Chondrocyte (in vitro differentiated cells): ENCODE measurements at regions not wholly inside any gene's neighbourhood (a gene's known extent, or its start where the extent isn't known, plus 50 kb on each side); places are given as distances from the start of the nearest gene placed in this dataset.
"Not testable (repeated sequence)": the region's sequence is repeated elsewhere in the genome, so short reads cannot be mapped to it uniquely, and the experiment has no call there.

Experiments
- DNase-seq: peaks from one replicate; pipeline ENCODE4 v3.0.0; 2021; ENCODE audit warnings: mixed read lengths, low spot score
- H3K27ac Mint-ChIP-seq: one replicate; pipeline ENCODE4 v1.8.0; 2021; ENCODE audit warnings: mild to moderate bottlenecking, moderate library complexity, mixed read lengths; ENCODE audit not compliant: unreplicated experiment
- H3K27me3 Mint-ChIP-seq: 2 replicates; pipeline ENCODE4 v1.8.0; 2021; ENCODE audit warnings: low read depth, mixed read lengths
- H3K36me3 Mint-ChIP-seq: 2 replicates; pipeline ENCODE4 v1.8.0; 2021; ENCODE audit warnings: low read depth, mixed read lengths
- H3K4me1 Mint-ChIP-seq: 2 replicates; pipeline ENCODE4 v1.8.0; 2021; ENCODE audit warnings: low read depth, mild to moderate bottlenecking, mixed read lengths
- H3K4me3 Mint-ChIP-seq: one replicate; pipeline ENCODE4 v1.8.0; 2021; ENCODE audit warnings: mild to moderate bottlenecking, moderate library complexity, mixed read lengths; ENCODE audit not compliant: unreplicated experiment
- H3K9me3 Mint-ChIP-seq: 2 replicates; pipeline ENCODE4 v1.8.0; 2021; ENCODE audit warnings: low read depth, mixed read lengths
- TF ChIP-seq, protein P1 (sequence below): fragments of 200-600 bp; sonication (generic); IDR thresholded peaks from 2 replicates; pipeline ENCODE4 v1.5.0; 2021; ENCODE audit warnings: antibody characterized with exemption, mild to moderate bottlenecking, moderate library complexity

DNA sequence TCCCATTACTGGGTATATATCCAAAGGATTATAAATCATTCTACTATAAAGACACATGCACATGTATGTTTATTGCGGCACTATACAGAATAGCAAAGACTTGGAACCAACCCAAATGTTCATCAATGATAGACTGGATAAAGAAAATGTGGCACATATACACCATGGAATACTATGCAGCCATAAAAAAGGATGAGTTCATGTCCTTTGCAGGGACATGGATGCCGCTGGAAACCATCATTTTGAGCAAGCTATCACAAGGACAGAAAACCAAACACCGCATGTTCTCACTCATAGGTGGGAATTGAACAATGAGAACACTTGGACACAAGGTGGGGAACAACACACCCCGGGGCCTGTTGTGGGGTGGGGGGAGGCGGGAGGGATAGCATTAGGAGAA, 57.0 kb upstream of the NEUROD1 start:
- not testable (repeated sequence) for H3K27me3 Mint-ChIP-seq, H3K36me3 Mint-ChIP-seq, H3K27ac Mint-ChIP-seq, H3K4me1 Mint-ChIP-seq, DNase-seq, H3K4me3 Mint-ChIP-seq, H3K9me3 Mint-ChIP-seq

DNA sequence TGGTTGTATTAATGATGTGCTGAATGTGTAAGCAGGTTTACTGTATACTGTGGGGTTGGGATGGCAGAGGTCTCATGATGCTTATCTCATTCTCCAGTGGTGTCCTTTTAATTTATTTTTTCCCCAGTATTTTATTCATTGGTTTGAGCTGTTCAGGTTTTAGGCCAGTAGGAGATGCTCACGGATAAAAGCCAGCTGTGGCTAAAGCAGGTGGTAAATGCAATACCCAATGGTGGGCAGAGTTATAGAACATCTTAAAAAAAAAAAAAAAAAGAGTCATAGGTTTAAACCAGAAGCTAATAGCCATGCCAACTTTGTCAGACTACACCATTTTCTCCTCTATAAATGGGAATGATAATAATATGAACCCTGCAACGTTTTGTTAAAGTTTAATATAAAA, 57.8 kb upstream of the NEUROD1 start:
- TF ChIP-seq, protein P1, sequence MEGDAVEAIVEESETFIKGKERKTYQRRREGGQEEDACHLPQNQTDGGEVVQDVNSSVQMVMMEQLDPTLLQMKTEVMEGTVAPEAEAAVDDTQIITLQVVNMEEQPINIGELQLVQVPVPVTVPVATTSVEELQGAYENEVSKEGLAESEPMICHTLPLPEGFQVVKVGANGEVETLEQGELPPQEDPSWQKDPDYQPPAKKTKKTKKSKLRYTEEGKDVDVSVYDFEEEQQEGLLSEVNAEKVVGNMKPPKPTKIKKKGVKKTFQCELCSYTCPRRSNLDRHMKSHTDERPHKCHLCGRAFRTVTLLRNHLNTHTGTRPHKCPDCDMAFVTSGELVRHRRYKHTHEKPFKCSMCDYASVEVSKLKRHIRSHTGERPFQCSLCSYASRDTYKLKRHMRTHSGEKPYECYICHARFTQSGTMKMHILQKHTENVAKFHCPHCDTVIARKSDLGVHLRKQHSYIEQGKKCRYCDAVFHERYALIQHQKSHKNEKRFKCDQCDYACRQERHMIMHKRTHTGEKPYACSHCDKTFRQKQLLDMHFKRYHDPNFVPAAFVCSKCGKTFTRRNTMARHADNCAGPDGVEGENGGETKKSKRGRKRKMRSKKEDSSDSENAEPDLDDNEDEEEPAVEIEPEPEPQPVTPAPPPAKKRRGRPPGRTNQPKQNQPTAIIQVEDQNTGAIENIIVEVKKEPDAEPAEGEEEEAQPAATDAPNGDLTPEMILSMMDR, result peak; percentile 35
- Mint-ChIP-seq H3K27me3 (no peaks in the 10 kb centered on the region), H3K4me1 (peaks cover 8% of the 10 kb centered on the region), H3K36me3 (peaks cover 5% of the 10 kb centered on the region), H3K4me3 (no peak overlapping the region), H3K9me3 (peaks cover 6% of the 10 kb centered on the region), H3K27ac (no peak overlapping the region)
- DNase-seq, result no peak

DNA sequence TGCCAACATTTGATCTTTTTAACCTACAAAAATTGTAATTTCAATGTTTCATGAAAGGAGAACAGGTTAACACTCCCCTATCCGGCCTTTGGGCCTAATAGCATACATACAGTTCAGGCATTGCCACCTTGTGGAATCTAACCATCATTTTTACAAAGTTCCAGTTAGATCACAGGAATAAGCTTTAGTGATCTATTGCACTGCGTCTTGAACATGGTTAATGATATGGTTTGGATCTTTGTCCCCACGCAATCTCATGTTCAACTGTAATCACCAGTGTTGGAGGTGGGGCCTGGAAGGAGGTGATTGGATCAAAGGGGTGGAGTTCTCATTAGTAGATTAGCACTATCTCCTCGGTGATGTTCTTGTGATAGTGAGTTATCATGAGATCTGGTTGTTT, 58.2 kb upstream of the NEUROD1 start:
- TF ChIP-seq, protein P1, result no peak
- no peak overlapping the region for H3K27ac Mint-ChIP-seq
- no peaks in the 10 kb centered on the region for H3K27me3 Mint-ChIP-seq
- H3K36me3 Mint-ChIP-seq, result peaks cover 3% of the 10 kb centered on the region
- no peak for DNase-seq
- H3K4me1 Mint-ChIP-seq, result peaks cover 12% of the 10 kb centered on the region
- peaks cover 4% of the 10 kb centered on the region for H3K9me3 Mint-ChIP-seq
- no peak overlapping the region for H3K4me3 Mint-ChIP-seq

DNA sequence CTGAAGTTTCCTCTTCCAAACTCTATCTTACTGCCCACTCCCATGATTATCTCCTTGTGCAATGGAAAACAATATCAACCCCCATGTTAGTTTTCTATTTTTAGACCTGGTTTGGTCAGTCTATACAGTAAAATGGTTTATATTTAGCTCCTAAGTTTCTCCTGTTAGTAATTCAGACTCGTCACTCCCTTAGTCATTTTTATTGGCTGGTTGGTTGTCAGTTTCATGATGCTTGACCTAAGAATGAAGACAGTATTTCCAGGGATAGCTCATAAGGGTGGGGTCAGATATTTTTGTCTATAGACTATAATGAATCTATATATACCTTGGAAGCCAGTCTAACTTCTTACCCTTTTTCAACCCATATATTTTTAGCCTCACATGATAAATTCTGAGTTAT, 61.4 kb upstream of the NEUROD1 start:
- Mint-ChIP-seq H3K4me3 (no peak overlapping the region), H3K27me3 (no peaks in the 10 kb centered on the region), H3K27ac (no peak overlapping the region), H3K36me3 (no peaks in the 10 kb centered on the region), H3K4me1 (peaks cover 17% of the 10 kb centered on the region), H3K9me3 (no peaks in the 10 kb centered on the region)
- TF ChIP-seq, protein P1, result no peak
- DNase-seq, result no peak

DNA sequence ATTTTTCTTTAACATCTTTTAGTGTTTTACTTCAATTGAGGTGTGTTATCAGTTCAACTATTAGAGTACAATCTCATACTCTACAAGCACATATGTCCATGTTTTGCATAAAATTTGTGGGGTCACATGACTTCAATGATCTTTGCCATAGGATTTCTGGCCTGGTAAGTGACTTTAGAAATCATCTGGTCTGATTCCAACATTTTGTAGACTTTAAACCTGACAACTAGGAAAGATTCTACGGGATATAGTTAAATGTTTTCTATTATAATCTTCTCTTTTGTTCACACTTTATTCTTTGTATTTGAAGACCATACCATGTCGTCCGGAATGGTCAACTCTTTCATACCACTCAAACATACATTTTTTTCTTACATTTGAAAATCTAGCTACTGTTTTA, 62.0 kb upstream of the NEUROD1 start:
- TF ChIP-seq, protein P1, result no peak
- Mint-ChIP-seq H3K36me3 (no peaks in the 10 kb centered on the region), H3K4me3 (no peak overlapping the region), H3K27ac (no peak overlapping the region), H3K9me3 (peaks cover 6% of the 10 kb centered on the region), H3K4me1 (peaks cover 17% of the 10 kb centered on the region), H3K27me3 (no peaks in the 10 kb centered on the region)
- DNase-seq, result no peak

DNA sequence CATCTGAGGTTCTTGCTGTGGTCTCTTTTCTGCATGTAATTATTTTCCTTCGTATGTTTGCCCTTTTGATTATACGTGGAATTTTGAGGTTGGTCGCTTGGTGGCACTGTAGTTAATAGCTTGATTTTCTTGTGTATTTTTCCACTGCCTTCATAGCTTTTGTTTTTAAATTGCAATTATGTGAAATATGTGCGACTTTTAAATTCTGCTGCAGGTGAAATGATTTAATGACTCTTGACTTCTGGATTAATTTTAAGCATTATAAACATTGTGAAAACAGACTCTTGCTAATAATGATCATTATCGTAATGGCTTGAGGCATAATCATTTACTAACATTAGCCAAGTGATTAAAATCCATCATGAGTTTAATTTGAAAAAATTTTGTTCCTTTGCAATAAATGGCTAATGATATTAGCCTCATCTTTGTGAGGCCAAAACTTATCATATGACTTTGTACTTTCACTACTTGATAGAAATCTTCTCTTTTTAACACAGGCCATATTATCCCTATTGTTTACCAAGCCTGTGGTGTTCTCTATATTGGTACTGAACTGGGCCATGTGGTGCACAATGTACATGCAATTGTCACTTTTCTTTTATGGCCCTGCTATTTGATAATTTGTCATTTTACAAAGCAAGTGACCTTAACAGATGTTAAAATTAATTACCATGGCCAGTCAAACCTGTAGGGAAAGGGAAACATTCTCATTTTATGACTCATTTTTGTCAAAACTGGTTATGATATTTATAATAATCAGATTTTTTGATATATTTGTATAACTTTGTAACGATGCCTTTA, 62.8 kb upstream of the NEUROD1 start:
- H3K4me3 Mint-ChIP-seq, result no peak overlapping the region

More for the DNA sequence above, 62.8 kb upstream of the NEUROD1 start:
- no peaks in the 10 kb centered on the region for H3K27me3 Mint-ChIP-seq
- H3K36me3 Mint-ChIP-seq, result no peaks in the 10 kb centered on the region
- peaks cover 17% of the 10 kb centered on the region for H3K4me1 Mint-ChIP-seq
- H3K27ac Mint-ChIP-seq, result no peak overlapping the region
- TF ChIP-seq, protein P1, result peak; percentile 96
- peaks cover 9% of the 10 kb centered on the region for H3K9me3 Mint-ChIP-seq
- no peak for DNase-seq
